ENCODE measurements at regions not wholly inside any gene's neighbourhood (a gene's known extent, or its start where the extent isn't known, plus 50 kb on each side); places are given as distances from the start of the nearest gene placed in this dataset.

DNA sequence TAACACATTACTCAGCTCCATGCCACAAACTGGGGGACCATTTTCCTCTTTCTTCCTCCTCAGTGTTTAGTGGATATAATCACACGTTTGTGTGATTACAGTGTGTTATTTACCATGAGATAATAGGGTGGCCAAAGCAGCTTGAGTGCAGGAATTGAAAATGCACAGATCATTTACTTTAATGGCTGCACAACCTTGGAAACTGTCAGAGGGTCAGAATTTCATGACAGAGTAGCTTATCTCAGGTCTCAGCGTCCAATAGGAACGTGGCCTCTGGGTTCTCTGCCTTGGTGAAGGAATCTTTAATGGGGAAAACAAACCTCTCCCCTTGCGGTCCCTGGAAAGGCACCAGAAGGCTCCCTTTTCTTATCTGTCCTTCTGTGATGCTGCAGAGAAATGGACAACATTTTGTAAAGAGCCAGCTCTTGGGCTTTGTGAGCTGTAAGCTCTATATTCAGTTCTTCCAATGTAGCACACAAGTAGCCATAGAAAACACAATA lies 87.4 kb upstream of the CD180 start:
- TF ChIP-seq ZNF214 (tag by site-specific recombination; IDR thresholded peaks at IDR 0.05; ENCODE audit: borderline replicate concordance) (no peak), OSR2 (tag by site-specific recombination; IDR thresholded peaks at IDR 0.05) (no peak), ZNF274 (IDR thresholded peaks at IDR 0.05; ENCODE audit: low read length) (no peak), ZNF274 (tag by site-specific recombination; IDR thresholded peaks at IDR 0.05; ENCODE audit: borderline replicate concordance) (no peak), ZNF843 (tag by site-specific recombination; IDR thresholded peaks at IDR 0.05) (no peak), YY1 (tag by site-specific recombination; IDR thresholded peaks at IDR 0.05) (no peak), BCL11A (tag by site-specific recombination; IDR thresholded peaks at IDR 0.05; ENCODE audit: low read depth) (no peak), ZNF623 (tag by site-specific recombination; IDR thresholded peaks at IDR 0.05) (no peak), ZNF707 (tag by site-specific recombination; IDR thresholded peaks at IDR 0.05) (no peak), ZNF394 (tag by site-specific recombination; IDR thresholded peaks at IDR 0.05; ENCODE audit: borderline replicate concordance) (no peak)
- TF ChIP-seq, protein P1, sequence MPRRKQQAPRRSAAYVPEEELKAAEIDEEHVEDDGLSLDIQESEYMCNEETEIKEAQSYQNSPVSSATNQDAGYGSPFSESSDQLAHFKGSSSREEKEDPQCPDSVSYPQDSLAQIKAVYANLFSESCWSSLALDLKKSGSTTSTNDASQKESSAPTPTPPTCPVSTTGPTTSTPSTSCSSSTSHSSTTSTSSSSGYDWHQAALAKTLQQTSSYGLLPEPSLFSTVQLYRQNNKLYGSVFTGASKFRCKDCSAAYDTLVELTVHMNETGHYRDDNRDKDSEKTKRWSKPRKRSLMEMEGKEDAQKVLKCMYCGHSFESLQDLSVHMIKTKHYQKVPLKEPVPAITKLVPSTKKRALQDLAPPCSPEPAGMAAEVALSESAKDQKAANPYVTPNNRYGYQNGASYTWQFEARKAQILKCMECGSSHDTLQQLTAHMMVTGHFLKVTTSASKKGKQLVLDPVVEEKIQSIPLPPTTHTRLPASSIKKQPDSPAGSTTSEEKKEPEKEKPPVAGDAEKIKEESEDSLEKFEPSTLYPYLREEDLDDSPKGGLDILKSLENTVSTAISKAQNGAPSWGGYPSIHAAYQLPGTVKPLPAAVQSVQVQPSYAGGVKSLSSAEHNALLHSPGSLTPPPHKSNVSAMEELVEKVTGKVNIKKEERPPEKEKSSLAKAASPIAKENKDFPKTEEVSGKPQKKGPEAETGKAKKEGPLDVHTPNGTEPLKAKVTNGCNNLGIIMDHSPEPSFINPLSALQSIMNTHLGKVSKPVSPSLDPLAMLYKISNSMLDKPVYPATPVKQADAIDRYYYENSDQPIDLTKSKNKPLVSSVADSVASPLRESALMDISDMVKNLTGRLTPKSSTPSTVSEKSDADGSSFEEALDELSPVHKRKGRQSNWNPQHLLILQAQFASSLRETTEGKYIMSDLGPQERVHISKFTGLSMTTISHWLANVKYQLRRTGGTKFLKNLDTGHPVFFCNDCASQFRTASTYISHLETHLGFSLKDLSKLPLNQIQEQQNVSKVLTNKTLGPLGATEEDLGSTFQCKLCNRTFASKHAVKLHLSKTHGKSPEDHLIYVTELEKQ (tag by site-specific recombination; IDR thresholded peaks at IDR 0.05; ENCODE audit: borderline replicate concordance) = no peak
- TF ChIP-seq, protein P2, sequence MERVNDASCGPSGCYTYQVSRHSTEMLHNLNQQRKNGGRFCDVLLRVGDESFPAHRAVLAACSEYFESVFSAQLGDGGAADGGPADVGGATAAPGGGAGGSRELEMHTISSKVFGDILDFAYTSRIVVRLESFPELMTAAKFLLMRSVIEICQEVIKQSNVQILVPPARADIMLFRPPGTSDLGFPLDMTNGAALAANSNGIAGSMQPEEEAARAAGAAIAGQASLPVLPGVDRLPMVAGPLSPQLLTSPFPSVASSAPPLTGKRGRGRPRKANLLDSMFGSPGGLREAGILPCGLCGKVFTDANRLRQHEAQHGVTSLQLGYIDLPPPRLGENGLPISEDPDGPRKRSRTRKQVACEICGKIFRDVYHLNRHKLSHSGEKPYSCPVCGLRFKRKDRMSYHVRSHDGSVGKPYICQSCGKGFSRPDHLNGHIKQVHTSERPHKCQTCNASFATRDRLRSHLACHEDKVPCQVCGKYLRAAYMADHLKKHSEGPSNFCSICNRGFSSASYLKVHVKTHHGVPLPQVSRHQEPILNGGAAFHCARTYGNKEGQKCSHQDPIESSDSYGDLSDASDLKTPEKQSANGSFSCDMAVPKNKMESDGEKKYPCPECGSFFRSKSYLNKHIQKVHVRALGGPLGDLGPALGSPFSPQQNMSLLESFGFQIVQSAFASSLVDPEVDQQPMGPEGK (tag by site-specific recombination; IDR thresholded peaks at IDR 0.05) = no peak
- TF ChIP-seq, protein P3, sequence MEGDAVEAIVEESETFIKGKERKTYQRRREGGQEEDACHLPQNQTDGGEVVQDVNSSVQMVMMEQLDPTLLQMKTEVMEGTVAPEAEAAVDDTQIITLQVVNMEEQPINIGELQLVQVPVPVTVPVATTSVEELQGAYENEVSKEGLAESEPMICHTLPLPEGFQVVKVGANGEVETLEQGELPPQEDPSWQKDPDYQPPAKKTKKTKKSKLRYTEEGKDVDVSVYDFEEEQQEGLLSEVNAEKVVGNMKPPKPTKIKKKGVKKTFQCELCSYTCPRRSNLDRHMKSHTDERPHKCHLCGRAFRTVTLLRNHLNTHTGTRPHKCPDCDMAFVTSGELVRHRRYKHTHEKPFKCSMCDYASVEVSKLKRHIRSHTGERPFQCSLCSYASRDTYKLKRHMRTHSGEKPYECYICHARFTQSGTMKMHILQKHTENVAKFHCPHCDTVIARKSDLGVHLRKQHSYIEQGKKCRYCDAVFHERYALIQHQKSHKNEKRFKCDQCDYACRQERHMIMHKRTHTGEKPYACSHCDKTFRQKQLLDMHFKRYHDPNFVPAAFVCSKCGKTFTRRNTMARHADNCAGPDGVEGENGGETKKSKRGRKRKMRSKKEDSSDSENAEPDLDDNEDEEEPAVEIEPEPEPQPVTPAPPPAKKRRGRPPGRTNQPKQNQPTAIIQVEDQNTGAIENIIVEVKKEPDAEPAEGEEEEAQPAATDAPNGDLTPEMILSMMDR (tag by site-specific recombination; IDR thresholded peaks at IDR 0.05) = no peak
- TF ChIP-seq, protein P4, sequence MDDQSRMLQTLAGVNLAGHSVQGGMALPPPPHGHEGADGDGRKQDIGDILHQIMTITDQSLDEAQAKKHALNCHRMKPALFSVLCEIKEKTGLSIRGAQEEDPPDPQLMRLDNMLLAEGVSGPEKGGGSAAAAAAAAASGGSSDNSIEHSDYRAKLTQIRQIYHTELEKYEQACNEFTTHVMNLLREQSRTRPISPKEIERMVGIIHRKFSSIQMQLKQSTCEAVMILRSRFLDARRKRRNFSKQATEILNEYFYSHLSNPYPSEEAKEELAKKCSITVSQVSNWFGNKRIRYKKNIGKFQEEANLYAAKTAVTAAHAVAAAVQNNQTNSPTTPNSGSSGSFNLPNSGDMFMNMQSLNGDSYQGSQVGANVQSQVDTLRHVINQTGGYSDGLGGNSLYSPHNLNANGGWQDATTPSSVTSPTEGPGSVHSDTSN (CRISPR knock-in tag; IDR thresholded peaks at IDR 0.05) = no peak
- TF ChIP-seq, protein P5, sequence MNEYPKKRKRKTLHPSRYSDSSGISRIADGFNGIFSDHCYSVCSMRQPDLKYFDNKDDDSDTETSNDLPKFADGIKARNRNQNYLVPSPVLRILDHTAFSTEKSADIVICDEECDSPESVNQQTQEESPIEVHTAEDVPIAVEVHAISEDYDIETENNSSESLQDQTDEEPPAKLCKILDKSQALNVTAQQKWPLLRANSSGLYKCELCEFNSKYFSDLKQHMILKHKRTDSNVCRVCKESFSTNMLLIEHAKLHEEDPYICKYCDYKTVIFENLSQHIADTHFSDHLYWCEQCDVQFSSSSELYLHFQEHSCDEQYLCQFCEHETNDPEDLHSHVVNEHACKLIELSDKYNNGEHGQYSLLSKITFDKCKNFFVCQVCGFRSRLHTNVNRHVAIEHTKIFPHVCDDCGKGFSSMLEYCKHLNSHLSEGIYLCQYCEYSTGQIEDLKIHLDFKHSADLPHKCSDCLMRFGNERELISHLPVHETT (tag by site-specific recombination; IDR thresholded peaks at IDR 0.05) = no peak

Measured in HEK293 (cell line).